GM13976 (cell line): ENCODE measurements at regions not wholly inside any gene's neighbourhood (a gene's known extent, or its start where the extent isn't known, plus 50 kb on each side); places are given as distances from the start of the nearest gene placed in this dataset.

Experiments used
- DNase-seq: peaks from one replicate; pipeline ENCODE4 v3.0.0; 2012; ENCODE audit warnings: low spot score
- in situ Hi-C: fragments of 300-500 bp; cut with MboI; formaldehyde crosslinking; loops from one replicate; pipeline ENCODE4 v1.12.0; 2022; ENCODE audit warnings: low sequenced_read_pairs, mixed read lengths, inconsistent platforms; ENCODE audit not compliant: unreplicated experiment
- TF ChIP-seq, protein P1 (sequence below): IDR thresholded peaks from 2 replicates; pipeline ENCODE4 v1.5.1; 2012; ENCODE audit warnings: borderline replicate concordance, mild to moderate bottlenecking; ENCODE audit not compliant: insufficient read depth; ENCODE audit errors: extremely low read depth, missing control alignments, control extremely low read depth

- in situ Hi-C loops = loop anchor here (10.0 kb wide), 1 partner anchor 252 kb away; the partner anchor contains the start of gene GDF10
- TF ChIP-seq, protein P1, sequence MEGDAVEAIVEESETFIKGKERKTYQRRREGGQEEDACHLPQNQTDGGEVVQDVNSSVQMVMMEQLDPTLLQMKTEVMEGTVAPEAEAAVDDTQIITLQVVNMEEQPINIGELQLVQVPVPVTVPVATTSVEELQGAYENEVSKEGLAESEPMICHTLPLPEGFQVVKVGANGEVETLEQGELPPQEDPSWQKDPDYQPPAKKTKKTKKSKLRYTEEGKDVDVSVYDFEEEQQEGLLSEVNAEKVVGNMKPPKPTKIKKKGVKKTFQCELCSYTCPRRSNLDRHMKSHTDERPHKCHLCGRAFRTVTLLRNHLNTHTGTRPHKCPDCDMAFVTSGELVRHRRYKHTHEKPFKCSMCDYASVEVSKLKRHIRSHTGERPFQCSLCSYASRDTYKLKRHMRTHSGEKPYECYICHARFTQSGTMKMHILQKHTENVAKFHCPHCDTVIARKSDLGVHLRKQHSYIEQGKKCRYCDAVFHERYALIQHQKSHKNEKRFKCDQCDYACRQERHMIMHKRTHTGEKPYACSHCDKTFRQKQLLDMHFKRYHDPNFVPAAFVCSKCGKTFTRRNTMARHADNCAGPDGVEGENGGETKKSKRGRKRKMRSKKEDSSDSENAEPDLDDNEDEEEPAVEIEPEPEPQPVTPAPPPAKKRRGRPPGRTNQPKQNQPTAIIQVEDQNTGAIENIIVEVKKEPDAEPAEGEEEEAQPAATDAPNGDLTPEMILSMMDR = no peak
- no peak for DNase-seq
These were observed 142.0 kb downstream of the PTPN20 start for GRCh38 chr10:47053081-47053798.

- DNase-seq = no peak
- TF ChIP-seq, protein P1 = no peak
- in situ Hi-C loops = loop anchor here (10.0 kb wide), 1 partner anchor 250 kb away; the partner anchor contains the start of gene GDF10
These were observed 143.7 kb downstream of the PTPN20 start for GRCh38 chr10:47054974-47055373.

DNA sequence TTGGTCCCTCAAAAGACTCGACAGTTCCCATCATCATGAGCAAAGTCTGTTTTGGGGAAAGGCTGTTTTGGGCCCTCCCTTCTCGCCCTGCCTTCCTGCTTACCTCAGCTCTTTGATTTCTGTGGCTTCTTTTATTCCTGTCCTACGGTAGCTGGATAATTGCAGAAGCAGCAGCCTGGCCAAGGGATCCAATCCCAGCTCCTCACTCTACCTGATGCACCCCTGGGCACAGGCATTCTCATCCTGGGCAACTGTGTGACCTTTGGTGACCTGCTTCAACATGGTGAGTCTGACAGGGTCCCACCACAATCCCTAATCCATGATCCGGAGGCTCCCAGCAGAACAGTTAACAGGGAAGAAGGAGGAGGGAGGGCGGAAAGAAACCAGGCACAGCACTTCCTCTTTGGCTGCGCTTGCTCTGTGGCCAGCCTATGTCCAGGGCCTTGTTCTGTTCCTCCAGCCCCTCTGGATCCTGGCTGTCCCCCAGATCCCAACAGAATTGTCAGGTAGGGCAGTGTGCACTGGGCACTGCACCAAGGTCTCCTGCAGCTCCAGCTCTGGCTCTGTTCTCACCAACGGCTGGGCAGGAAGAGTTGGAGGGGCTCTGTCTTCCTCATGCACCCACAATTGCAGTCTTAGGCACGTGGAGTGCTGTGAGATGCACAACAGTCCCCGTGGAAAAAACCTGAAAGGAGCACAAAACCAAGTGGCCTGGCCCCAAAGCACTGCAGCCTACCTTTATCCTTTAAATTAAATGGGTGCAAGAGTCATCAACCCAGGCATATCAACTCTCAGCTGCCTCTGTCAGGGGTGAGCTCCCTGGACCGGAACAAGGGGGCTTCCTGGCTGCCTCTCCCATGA lies 144.4 kb downstream of the PTPN20 start:
- TF ChIP-seq, protein P1 = no peak
- in situ Hi-C loops = loop anchor here (10.0 kb wide), 1 partner anchor 249 kb away; the partner anchor contains the start of gene GDF10
- no peak for DNase-seq

DNA sequence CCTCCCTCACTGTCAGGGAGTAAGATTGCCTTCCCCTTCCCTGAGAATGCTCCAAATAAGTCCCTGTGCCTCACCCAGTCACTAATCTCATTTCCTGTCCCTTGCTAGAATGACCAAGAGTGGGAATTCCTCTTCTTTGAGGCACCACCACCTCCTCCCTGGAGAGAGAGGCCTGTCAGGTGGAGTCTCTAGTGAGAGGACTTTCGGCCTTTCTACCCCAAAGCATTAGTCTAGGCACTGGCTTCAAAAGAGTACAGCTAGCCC lies 145.0 kb downstream of the PTPN20 start:
- in situ Hi-C loops = loop anchor here (10.0 kb wide), 1 partner anchor 249 kb away; the partner anchor contains the start of gene GDF10
- no peak for DNase-seq
- TF ChIP-seq, protein P1 = no peak

- no peak for DNase-seq
- TF ChIP-seq, protein P1 = no peak
- in situ Hi-C loops = loop anchor here (10.0 kb wide), 1 partner anchor 247 kb away; the partner anchor contains the start of gene GDF10
These were observed 146.2 kb downstream of the PTPN20 start for GRCh38 chr10:47057471-47057870.

- TF ChIP-seq, protein P1 = no peak
- DNase-seq = no peak
- in situ Hi-C loops = loop anchor here (10.0 kb wide), 1 partner anchor 247 kb away; the partner anchor contains the start of gene GDF10
These were observed 146.9 kb downstream of the PTPN20 start for GRCh38 chr10:47058032-47058702.
